GM18909 (cell line): ENCODE measurements at regions not wholly inside any gene's neighbourhood (a gene's known extent, or its start where the extent isn't known, plus 50 kb on each side); places are given as distances from the start of the nearest gene placed in this dataset.

Experiments used
- ATAC-seq: cut with Tn5 transposase; IDR thresholded peaks from one replicate; pipeline ENCODE4 v1.9.1; 2021; ENCODE audit warnings: mild to moderate bottlenecking; ENCODE audit not compliant: unreplicated experiment, poor library complexity

DNA sequence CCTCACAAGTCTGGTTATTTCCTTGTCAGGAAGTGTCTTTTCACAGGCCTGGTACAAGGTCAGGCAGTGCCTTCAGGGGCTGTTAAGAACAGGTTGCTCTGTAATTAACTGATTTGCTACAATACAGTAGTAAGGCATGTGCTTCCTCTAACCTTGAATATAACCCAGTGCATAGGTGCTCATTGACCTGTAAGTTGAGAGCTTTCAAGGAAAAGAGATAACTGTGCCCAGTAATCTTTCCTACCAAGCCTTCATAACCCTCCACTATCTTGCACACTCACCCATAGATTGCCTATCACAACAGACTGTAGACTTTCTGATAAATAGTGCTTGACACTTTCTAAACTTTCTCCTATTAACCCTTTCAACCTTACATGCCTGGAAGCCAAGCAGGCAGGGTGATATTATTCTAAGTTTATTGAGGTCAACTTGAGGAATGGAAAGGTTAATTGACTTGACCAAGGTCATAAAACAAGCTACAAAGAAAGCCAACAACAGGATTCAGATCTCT, 148.1 kb downstream of the PPARGC1A start:
- no peak for ATAC-seq

DNA sequence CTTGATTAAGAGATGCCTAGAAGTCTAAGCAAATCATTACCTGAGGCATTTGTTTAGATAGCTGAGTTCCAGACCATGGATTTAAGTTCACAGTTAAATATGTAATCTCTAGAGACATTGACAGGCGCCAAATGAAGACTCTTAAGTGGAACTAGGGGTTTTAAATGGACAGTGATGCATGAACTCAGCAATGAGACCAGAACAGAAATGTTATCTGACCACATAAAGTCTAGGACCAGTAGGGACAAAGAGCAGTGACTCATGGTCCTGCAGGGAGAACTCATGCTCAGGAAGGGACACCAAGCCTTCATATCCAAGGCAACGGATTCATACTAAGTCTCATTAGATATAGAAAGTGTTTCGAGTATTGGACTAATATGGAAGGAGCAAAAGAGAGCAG, 152.3 kb downstream of the PPARGC1A start:
- ATAC-seq, result no peak

DNA sequence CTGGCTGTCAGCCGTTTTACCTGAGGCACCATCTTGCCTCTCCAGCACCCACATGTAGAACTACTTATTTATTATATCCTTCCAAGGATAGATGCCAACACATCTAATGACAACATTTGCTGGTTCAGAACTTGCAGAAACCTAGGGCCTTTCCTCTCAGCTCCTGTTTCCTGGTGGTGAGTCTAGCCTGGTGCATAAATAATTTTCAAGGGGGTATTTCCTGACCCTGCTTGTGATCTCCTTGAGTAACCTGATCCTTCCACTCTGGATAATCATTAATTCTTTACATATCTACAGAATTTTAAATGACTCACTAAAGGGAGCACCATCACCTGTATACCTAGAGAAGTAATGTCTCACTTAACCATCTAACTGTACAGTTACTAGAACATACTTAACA, 153.4 kb downstream of the PPARGC1A start:
- ATAC-seq, result no peak

DNA sequence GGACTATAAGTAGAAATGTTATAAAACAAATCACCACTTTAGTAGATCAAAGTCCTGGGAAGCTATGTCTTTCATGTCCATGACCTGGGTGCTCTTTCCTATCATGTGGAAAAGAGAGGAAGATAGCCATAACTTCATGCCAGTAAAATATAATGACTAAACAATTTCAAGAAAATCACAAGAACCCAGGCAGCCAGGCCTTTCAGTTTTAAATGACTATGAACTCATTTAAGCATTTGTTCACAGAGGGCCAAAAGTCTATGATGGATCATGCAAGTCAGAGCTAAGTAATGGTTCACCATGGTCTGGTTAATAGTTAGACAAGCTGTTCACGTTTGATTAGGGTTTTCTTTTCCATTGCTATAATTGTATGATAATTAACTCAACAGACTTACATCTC, 155.8 kb downstream of the PPARGC1A start:
- ATAC-seq, result no peak

DNA sequence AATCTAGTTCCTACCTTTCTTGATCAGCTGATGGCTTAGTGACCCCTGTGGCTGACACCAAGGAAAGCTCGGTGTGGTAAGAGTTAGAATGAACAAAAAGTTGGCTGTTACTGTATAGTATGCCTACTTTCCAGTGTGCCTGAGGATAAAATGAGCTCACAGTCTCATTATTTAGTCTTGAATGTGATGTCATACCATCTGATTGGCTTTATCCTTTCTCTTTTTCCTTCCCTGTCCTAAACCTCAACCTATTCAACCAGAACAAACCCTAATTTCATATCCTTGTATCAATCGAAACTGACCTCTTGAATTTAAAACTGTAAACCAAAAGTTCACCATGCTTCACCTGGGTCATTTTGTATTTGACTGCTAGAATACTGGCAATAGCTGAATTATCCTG, 156.4 kb downstream of the PPARGC1A start:
- ATAC-seq, result no peak

DNA sequence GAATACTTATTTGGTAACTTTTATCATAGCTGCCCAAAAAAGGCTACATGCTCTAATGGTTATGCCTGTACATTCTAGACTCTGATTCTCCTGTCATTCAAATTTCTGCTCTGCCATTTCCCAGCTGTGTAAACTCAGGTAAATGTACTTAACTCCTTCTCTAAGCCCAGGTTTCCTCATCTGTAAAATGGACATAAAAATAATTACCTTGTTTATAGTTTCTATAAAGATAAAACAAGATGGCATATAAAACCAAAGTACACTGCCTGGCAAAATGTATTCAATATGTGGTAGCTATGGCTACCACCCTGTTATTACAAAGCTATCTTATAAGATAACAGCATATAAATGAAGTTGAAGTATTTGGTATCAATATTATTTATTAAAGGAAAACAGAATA, 158.8 kb downstream of the PPARGC1A start:
- no peak for ATAC-seq

DNA sequence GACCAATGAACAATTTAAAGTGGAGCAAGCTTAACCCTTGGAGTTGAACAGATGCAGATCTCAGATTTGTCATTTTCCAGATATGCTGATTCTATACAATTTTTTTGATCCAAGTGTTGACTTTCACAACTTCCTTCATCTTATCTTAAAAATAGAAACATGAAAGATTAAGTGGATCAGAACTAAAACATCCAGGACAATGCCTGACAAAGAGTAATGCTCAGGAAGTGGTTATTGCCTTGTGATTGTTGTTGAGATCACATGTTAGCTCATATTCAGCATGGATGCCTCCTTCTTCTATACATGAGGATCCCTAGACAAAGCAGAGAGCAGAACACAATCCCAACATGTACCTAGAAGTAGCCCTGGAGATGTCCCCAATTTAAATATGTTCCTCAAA, 160.9 kb downstream of the PPARGC1A start:
- no peak for ATAC-seq

DNA sequence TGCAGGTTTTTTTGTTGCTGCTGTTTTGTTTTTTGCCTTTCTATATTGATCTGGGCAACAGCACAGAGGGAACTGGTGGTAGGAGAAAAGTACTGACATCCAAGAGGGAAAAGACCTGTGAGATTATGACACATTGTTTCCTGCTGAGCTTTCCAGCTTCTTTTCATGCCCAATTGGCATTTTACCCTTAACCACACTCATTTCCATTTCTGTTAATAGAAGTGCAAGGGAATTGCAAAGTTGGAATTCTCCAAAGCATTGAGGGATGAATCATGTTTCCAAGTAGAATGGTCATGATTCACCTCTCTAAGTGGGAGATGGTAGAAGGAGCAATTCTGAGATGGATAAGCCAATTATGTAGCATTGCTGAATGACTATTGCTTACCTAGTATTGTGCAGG, 161.5 kb downstream of the PPARGC1A start:
- ATAC-seq, result no peak

DNA sequence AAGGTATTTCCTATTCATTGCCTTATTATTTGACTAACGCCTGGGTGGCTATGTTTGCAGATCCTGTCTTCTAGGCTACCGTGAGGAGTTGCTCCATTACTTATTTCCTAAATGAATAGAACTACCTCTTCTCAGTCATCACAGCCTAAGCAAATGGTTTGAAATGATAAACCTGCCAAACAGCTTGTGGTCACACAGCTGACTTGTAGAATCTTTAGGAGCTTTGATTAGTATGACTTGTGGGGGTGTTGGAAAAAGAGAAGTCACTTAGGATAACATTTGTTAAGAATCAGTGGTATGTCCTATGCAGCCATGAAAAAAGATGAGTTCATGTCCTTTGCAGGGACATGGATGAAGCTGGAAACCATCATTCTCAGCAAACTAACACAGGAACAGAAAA, 169.3 kb downstream of the PPARGC1A start:
- no peak for ATAC-seq

DNA sequence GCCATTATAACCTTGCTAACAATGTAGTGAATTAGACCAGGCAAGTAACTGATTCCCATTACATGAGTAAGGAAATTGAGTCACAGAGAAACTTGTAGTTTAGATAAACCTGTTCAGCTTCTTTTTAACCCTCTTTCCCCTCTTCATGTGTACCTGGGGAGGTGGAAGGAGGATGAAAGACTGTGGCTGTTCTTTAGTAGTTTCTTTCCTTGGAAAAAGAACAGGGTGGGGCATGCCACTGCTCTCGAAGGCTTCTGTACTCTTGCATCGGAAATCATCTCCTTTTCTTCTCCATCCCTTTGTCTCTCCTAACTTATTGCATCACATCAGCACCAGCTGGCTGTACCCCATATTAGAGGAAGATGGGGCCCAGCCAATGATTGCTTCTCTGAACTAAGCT, 171.4 kb downstream of the PPARGC1A start:
- ATAC-seq, result no peak

DNA sequence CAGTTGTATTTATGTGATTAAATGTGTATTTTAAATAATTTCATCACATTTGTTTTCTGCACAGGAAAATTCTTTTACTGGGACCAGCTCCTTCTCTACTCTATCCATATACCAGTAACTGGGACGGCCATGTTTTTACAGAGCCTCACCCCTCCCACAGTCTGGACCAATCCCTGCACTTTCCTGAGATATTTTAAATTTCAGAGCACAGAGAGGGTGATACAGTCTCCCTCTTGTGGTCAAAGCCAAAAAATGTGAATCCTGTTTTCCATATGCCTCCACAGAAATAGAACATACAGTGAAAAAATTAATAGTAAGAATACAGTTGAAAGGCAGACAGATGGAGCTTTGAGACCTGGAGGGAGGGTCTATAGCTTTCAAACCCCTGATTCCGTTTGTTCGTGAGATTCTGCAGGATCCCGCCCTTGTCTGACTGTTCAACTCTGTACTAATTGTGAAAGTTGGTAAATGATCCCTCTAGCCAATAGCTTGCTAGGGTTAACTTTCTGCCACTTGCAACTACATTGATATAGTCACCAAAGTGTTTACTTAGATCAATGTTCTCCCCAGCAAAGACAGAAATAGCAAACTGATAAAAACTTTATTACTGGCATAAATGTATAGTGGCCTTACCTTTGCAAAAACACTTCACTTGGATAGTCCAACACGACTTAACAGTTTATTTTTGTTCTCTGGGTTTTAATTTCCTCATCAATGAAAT, 172.2 kb downstream of the PPARGC1A start:
- ATAC-seq, result no peak

DNA sequence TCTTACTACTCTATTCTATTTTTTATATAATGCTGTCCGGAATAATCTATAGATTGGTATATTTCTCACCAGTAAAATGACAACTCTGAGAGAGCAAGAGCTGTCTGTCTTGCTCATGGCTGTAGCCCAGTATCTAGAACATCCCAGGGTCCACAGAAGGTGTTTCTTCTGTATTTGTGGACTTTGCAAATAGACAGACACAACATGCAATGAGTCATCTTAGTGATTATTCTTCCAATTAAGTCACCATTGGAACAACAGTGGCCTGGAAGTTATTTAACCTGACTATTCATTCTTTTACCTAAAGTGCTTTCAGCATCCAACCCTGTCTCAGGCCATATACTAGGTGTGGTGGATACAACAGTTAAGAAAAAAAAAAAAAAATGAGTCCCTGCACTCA, 179.5 kb downstream of the PPARGC1A start:
- no peak for ATAC-seq

DNA sequence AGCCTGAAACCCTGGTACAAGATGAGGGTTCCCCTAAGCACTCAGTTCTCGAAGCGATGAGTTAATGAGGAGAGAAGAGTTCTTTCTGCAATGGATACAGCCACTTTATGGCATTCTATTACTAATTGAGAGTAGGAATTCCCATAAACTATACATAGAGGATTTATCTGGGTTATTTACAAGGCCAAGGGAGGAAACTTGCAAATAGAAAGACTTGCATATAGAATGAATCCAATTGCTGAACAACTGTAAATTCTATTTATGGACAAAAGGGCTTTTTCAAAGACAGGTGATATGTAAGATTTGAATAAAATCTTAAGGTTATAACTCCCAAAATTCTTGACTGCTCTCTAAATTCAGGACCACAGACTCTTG, 182.2 kb downstream of the PPARGC1A start:
- ATAC-seq, result no peak

DNA sequence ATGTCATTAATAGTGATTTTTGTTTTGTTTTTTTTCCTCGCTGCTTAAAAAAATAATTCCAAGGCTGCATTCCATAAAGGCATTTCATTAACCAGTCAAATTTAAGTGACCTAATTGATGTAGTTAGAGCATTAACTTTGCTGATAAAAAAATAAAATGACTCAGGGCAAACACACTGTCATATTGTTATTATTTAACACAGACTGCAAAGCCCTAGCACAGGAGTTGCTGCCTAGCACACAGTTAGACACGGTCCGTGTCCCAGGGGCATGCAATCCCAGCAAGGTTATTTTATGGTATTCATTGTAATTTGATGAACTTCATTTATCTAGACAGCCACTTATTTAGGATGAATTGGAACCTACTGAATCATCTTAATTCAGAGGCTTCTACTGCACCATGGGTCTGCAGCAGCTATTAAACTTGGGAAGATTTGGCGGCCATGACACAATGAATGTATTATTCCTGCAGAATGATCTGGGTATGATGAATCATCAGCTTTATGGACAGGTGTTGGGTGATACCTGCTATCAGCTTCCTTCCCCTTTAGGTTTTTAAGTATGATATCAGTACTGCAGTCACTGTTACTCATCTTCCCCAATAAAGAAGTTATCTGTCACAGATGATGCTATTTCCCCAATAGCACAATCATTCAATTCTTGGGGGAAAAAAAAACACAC, 182.7 kb downstream of the PPARGC1A start:
- ATAC-seq, result no peak

DNA sequence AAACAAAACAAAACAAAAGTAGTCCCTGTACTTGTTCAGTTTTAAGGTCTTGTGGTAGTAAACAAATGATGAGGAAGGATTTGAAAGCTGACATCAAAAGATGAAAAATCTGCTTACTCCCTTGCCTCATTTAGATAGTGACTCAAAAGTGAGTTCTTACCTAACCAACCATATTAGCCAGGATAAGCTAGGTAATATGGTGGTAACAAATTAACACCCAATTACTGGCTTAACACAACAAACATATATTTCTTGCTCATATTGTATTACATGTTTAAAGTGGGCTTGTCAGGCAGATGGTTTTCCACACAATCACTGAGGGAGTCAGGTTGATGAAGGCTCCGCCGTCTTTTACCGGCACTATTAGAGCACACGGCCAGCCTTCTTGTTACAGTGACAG, 189.7 kb downstream of the PPARGC1A start:
- ATAC-seq, result no peak

DNA sequence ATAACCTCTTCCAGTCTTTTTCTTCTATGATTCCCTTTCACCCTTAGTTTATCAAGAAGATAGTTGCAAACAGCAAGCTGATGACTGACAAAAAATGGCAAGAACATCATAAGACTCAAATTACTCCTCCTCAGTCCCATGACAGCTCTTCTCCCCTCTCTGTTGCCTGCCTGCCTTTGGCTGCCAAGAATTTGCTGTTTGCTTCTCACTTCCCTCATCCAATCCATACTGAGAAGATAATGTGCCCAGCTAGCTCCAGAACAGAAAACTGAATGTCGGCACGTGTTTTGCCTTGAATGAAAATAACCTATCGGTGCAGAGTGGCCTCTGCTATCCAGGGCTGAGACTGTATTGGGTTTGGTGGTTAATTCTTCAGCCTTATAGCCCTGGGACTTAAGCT, 192.1 kb downstream of the PPARGC1A start:
- no peak for ATAC-seq

DNA sequence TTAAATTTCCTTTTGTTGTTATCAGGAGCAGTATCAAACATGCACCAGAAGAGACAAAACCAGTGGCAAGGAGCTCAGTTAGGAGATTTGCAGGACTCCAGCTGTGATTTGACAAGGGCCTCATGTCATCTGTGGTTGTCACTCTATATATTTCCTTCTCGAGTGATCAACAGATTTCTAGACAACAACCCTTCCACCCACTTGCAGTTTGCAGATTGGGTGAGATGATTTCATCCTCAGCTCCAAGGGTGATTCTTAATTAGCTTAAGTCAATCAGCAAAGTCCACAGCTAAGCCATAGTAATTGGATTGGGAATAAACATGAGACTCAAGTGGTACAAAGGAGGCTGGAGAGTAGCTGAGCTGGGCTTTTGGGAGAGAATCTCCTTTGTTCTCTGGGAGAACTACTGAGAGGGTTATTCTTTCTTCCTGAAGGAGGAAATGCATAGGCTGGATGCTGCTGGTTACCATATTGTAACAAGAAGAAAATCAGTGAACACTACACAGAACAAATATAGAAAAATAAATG, 192.8 kb downstream of the PPARGC1A start:
- ATAC-seq, result no peak

DNA sequence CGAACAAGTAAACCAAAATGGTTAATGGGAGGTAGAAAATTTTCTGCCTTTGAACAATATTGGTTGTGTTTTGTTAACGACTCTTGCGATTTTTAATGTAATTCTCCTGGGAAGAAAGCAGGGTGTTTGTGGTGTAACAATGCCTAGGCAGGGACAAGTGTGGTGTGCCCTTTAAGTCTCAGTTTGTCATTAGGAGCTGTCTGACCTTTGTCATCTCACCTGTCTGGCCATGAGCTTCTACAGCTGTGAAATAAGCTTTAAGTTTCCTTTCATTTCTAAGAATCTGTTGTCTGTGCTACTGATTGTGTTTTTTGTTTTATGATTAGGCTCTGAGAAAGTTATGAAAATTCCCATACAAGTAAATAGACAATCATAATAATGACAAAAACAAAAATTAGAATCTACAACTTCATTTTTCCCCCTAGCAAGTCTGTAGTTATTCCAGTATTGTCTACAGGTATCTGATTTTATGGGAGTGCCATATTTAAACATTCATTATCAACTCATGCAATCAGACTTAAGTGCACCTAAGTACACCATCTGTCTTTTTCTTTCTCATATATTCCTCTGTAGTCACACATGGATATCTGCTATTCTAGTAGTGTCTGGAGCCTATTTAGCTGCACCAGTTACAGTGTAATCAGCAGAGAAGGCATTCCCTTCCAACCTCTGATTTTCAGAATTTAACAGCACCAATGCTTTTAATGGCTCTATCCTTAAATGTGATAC, 203.5 kb downstream of the PPARGC1A start:
- ATAC-seq, result no peak

DNA sequence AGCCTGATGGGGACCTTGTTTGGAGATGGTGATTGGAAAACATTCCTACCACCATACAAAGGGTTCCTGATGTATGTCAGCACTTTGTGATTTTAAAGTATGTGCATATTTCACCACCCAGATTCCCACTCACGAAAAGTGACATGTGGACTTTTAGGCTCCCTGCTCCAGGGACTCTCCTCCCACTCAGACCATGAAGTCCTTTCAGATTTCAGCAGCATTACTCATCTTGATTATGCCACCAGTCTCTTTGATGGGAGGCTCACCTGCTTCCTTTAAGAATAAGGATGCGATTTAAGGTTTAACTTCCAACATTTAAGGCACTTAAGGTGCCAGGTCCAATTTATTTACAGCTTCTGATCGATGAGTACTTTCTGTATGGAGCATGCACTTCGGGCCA, 204.4 kb downstream of the PPARGC1A start:
- no peak for ATAC-seq

DNA sequence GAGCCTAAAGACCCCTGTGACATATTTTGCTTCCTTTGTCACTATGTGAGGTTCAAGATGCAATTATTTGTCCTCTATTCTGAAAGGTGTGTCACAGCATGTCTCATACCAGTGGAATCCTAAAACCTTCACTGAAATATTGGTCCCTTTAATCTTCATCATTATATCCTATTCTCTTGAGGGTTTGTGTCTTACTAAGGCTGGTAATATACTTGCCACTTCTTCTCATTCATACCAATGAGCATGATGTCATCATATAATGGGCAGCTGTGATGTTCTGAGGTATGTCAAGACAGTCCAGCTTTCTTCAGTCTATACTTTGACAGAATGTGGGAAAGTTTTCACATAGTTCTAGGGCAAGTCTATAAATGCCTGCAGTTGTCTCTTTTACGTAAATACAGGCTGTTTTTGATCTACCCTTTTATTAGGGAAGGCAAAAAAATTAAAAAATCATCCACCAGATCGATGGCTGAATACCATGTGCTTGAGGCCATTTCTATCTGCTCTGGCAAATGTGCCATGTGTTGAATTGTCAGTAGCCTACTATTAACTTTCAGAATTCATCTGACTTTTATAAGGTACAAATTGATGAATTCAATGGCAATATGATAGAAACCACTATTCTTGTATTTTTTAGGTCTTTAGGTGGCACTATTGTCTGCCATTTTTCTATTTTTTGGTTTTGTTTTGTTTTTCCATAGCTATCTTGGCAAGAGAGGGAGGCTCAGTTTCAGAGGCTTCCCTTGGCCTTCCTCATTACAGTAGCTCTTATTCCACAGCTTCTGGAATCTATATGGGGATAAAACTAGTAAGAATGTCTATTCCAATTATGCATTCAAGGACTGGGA, 209.0 kb downstream of the PPARGC1A start:
- no peak for ATAC-seq
